OCI-LY7 (cell line): ENCODE measurements at regions not wholly inside any gene's neighbourhood (a gene's known extent, or its start where the extent isn't known, plus 50 kb on each side); places are given as distances from the start of the nearest gene placed in this dataset.

Experiments
- BruUV-seq: library from RNA; stranded (reverse); fragments of 400-500 nt; replicated peaks from 2 replicates; lab custom pipeline; 2021; lab: Mats Ljungman, UMichigan
- CTCF ChIA-PET: fragments of 300-600 bp; sonication (Branson Sonifier 250); formaldehyde crosslinking; loops from one replicate; lab custom pipeline; 2022; ENCODE audit warnings: antibody characterized with exemption; ENCODE audit not compliant: unreplicated experiment; lab: Charles Lee
- POLR2A ChIA-PET: fragments of 300-600 bp; sonication (Branson Sonifier 250); formaldehyde crosslinking; loops from one replicate; lab custom pipeline; 2022; ENCODE audit warnings: antibody characterized with exemption; lab: Charles Lee
- DNase-seq: peaks from one replicate; pipeline ENCODE4 v3.0.0-alpha.2; 2015; ENCODE audit warnings: low spot score
- H2AFZ ChIP-seq: fragments of 200-600 bp; sonication (generic), shearing (Covaris generic); 2 replicates; pipeline ENCODE4 v1.6.1; 2014; ENCODE audit warnings: mild to moderate bottlenecking, antibody characterized with exemption, low read length, moderate library complexity
- H3K27ac ChIP-seq: fragments of 200-600 bp; sonication (generic); 2 replicates; pipeline ENCODE4 v1.5.1; 2014; ENCODE audit warnings: mixed run types, low read depth, mild to moderate bottlenecking, moderate library complexity, low read length, inconsistent platforms; ENCODE audit not compliant: poor library complexity, severe bottlenecking
- H3K36me3 ChIP-seq: fragments of 200-600 bp; sonication (generic); 2 replicates; pipeline ENCODE4 v1.6.1; 2014; ENCODE audit warnings: mild to moderate bottlenecking, antibody characterized with exemption, low read length, moderate library complexity, mixed read lengths; ENCODE audit not compliant: insufficient read depth
- H3K4me1 ChIP-seq: fragments of 200-600 bp; sonication (generic); 2 replicates; pipeline ENCODE4 v1.5.1; 2014; ENCODE audit warnings: mild to moderate bottlenecking, low read length; ENCODE audit not compliant: insufficient read depth, poor library complexity, severe bottlenecking
- H3K4me2 ChIP-seq: fragments of 200-600 bp; sonication (generic); 2 replicates; pipeline ENCODE4 v1.6.1; 2014; ENCODE audit warnings: mild to moderate bottlenecking, low read length
- H3K4me3 ChIP-seq: fragments of 200-600 bp; sonication (generic); 2 replicates; pipeline ENCODE4 v1.5.1; 2014; ENCODE audit warnings: mild to moderate bottlenecking, low read depth, low read length; ENCODE audit not compliant: poor library complexity, severe bottlenecking
- H3K79me2 ChIP-seq: fragments of 200-600 bp; sonication (generic); 2 replicates; pipeline ENCODE4 v1.6.1; 2016; ENCODE audit warnings: low read depth, mild to moderate bottlenecking, low read length, moderate library complexity, mixed read lengths; ENCODE audit not compliant: insufficient read depth
- H3K9me2 ChIP-seq: fragments of 200-600 bp; sonication (generic); 2 replicates; pipeline ENCODE4 v1.6.1; 2016; ENCODE audit warnings: mild to moderate bottlenecking, low read length, mixed read lengths; ENCODE audit not compliant: insufficient read depth
- H3K9me3 ChIP-seq: fragments of 200-600 bp; sonication (generic); 2 replicates; pipeline ENCODE4 v1.6.1; 2014; ENCODE audit warnings: mild to moderate bottlenecking, mixed run types, low read length, mixed read lengths
- H4K20me1 ChIP-seq: fragments of 200-600 bp; sonication (generic); 2 replicates; pipeline ENCODE4 v1.6.1; 2014; ENCODE audit warnings: mild to moderate bottlenecking, antibody characterized with exemption, low read length, moderate library complexity, mixed read lengths; ENCODE audit not compliant: insufficient read depth
- CTCF ChIP-seq: fragments of 200-600 bp; sonication (generic); conservative IDR thresholded peaks from 2 replicates; pipeline ENCODE4 v1.5.1; 2014; ENCODE audit warnings: mild to moderate bottlenecking, antibody characterized with exemption, low read length, moderate library complexity, mixed read lengths
- EZH2phosphoT487 ChIP-seq: fragments of 200-600 bp; sonication (generic); IDR thresholded peaks from 2 replicates; pipeline ENCODE4 v1.6.1; 2018; ENCODE audit warnings: low read depth, borderline replicate concordance, mild to moderate bottlenecking, mixed run types, antibody characterized with exemption, low read length, moderate library complexity, mixed read lengths
- intact Hi-C: fragments of 100-400 bp; cut with micrococcal nuclease; formaldehyde crosslinking; loops from one replicate; pipeline ENCODE4 v1.10.0; 2022; ENCODE audit not compliant: unreplicated experiment

GRCh38 chr1:82823876-82824275, 1023.1 kb downstream of the ADGRL2 start:
- TF ChIP-seq CTCF (no peak), EZH2phosphoT487 (no peak)
- Histone ChIP-seq H3K4me2 (no peak overlapping the region), H3K9me2 (no peaks in the 10 kb centered on the region), H3K27ac (no peak overlapping the region), H3K9me3 (no peaks in the 10 kb centered on the region), H3K4me3 (no peak overlapping the region), H3K79me2 (no peaks in the 10 kb centered on the region), H4K20me1 (no peaks in the 10 kb centered on the region), H2AFZ (no peak overlapping the region), H3K4me1 (no peaks in the 10 kb centered on the region), H3K36me3 (no peaks in the 10 kb centered on the region)
- DNase-seq = no peak
- intact Hi-C loops = no loop called here
- ChIA-PET CTCF (no interaction called here), POLR2A (interaction anchor here (0.6 to 1.1 kb wide), 2 partner anchors 18 to 211 kb away, joined by 3 to 6 read pairs; no protein-coding TSS in a partner anchor)
- no TSS peak for BruUV-seq

DNA sequence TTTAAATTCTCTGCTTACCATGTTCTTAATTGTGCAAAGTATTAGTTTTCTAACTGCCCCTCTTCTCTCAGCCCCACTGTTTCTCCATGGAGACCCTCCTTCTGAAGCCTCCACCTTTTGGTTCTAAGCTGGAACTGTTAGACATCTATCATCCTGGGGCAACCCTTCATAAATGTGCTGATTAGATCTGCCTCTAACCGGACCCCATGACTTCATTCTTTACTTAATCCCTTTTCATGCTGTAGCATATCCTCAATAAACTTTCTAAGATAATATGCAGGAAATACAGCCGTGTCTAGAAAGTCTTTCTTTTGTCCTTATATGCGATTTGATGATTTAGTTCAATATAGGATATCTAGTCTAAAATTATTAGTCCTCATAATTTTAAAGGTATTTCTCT, 1020.1 kb downstream of the ADGRL2 start:
- POLR2A ChIA-PET = no interaction called here
- no peak overlapping the region for H3K27ac ChIP-seq
- no peaks in the 10 kb centered on the region for H3K36me3 ChIP-seq
- H3K9me3 ChIP-seq = no peaks in the 10 kb centered on the region
- CTCF ChIA-PET = no interaction called here
- H3K79me2 ChIP-seq = no peaks in the 10 kb centered on the region
- intact Hi-C loops = no loop called here
- no peaks in the 10 kb centered on the region for H3K9me2 ChIP-seq
- no peak for TF ChIP-seq CTCF
- TF ChIP-seq EZH2phosphoT487 = no peak
- H3K4me3 ChIP-seq = no peak overlapping the region
- BruUV-seq = no TSS peak
- no peaks in the 10 kb centered on the region for H3K4me1 ChIP-seq
- DNase-seq = no peak
- H4K20me1 ChIP-seq = no peaks in the 10 kb centered on the region
- H3K4me2 ChIP-seq = no peak overlapping the region
- H2AFZ ChIP-seq = no peak overlapping the region

DNA sequence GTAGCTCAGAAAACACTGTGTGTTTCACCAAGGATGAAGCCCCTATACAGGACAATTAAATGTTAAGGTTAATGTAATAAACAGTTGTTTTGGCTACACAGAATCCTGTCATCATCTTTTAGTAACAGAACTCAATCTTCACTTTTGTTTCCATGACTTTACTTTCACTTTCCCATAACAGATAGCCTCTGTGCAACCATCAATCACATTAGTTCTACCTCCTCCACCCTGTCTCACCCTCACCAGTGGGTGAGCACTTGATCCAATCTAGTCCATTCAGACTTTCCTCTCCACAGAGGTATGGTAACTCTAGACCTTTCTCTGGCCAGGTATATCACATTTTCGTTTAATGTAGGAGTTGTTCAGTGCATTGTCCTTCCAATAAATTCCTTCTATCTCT, 1018.5 kb downstream of the ADGRL2 start:
- Histone ChIP-seq H3K36me3 (no peaks in the 10 kb centered on the region), H3K9me2 (no peaks in the 10 kb centered on the region), H3K9me3 (no peaks in the 10 kb centered on the region), H3K4me2 (no peak overlapping the region), H3K27ac (no peak overlapping the region), H3K4me3 (no peak overlapping the region), H3K79me2 (no peaks in the 10 kb centered on the region), H3K4me1 (no peaks in the 10 kb centered on the region), H4K20me1 (no peaks in the 10 kb centered on the region), H2AFZ (no peak overlapping the region)
- no peak for TF ChIP-seq CTCF
- TF ChIP-seq EZH2phosphoT487 = no peak
- CTCF ChIA-PET = no interaction called here
- intact Hi-C loops = no loop called here
- POLR2A ChIA-PET = interaction anchor here (0.9 kb wide), 1 partner anchor 10 kb away, joined by 3 read pairs; no protein-coding TSS in a partner anchor
- no peak for DNase-seq
- BruUV-seq = no TSS peak
